GM19328 (cell line): ENCODE measurements at regions not wholly inside any gene's neighbourhood (a gene's known extent, or its start where the extent isn't known, plus 50 kb on each side); places are given as distances from the start of the nearest gene placed in this dataset.

ENCODE experiments used
- ATAC-seq: cut with Tn5 transposase; IDR thresholded peaks from one replicate; pipeline ENCODE4 v1.9.1; 2021; ENCODE audit warnings: mild to moderate bottlenecking, moderate library complexity; ENCODE audit not compliant: unreplicated experiment

DNA sequence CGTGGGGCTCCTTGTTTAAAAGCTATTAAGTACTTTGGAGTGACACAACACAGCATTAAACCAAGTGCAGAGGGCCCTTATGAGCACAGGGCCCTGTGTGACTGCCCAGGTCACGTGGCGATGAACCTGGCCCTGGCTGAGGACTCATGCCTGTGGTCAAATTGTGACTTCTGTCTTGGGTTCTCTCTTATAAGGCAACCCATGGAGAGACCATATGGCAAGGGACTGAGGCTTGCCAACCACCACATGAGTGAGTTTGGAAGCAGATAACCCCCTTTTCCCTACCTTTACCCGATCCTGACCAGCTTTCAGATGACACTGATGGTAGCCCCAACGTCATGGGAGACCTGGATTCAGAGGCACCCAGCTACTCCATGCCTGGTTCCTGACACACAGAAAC is 140.5 kb downstream of the ZBTB18 start:
- ATAC-seq = no peak

GRCh38 chr1:244192325-244192724 is 141.2 kb downstream of the ZBTB18 start:
- ATAC-seq = no peak

GRCh38 chr1:244196571-244197285 is 145.6 kb downstream of the ZBTB18 start:
- no peak for ATAC-seq

- no peak for ATAC-seq
These were observed 146.8 kb downstream of the ZBTB18 start for GRCh38 chr1:244197851-244198375.

GRCh38 chr1:244199902-244200301 is 148.8 kb downstream of the ZBTB18 start:
- ATAC-seq = no peak

DNA sequence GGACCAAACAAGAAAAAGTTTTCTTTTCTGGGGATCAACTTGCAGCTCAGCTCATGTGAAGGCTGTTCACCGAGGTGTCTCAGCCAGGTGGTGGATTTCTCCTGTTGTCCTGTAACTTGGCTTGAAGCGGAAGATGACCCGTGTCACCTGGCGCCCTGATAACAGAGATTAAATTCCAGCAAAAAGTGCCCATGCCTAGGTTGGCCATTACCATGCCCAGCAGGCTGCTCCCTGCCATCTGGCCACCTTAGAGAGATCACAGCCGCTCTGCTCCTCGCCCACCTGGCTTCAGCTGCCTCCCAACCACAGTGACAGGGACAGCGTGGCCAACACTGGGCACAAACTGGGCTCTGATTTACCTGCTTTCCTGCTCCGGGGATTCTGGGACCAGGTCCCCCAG is 149.5 kb downstream of the ZBTB18 start:
- ATAC-seq = no peak

- ATAC-seq = no peak
These were observed 150.7 kb downstream of the ZBTB18 start for GRCh38 chr1:244201750-244202149.

DNA sequence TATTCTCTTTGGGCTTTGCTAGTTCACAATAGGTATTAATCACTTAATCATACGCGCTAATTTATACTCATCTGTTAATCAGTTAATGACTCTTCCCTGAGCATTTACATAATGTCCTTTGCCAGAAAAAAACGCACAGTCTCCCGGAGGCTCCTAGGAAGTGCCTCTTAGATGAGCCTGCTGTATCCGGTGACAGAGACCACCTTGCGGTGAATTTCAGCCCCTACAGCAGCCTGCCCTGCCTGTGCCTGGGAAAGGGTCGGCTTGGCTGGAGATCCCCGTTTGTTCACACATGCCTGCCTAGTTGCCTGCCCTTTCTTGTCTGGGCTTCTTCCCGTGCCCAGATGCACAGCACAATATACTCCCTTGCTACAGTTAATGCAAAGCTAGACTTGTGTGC is 152.9 kb downstream of the ZBTB18 start:
- ATAC-seq = no peak

DNA sequence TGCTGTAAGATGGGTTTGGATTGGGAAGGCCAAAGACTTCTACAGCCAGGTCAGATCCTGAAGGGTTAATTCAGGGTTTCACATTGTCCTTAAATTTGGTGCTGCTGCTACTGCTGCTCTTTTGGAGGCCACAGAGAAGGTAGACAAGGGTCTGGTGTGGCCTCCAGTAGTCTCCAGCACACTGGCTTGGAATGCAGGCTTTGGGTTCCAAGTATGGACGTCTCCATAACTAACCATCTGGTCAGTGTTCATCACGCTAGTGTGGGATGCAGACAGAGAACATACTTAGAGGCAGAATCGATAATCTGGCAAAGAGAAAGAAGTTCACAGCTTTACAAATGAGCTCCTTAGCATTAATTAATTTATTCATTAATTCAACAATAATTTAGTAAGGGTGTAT is 154.1 kb downstream of the ZBTB18 start:
- ATAC-seq = no peak

- ATAC-seq = no peak
These were observed 154.8 kb downstream of the ZBTB18 start for GRCh38 chr1:244205906-244206305.

DNA sequence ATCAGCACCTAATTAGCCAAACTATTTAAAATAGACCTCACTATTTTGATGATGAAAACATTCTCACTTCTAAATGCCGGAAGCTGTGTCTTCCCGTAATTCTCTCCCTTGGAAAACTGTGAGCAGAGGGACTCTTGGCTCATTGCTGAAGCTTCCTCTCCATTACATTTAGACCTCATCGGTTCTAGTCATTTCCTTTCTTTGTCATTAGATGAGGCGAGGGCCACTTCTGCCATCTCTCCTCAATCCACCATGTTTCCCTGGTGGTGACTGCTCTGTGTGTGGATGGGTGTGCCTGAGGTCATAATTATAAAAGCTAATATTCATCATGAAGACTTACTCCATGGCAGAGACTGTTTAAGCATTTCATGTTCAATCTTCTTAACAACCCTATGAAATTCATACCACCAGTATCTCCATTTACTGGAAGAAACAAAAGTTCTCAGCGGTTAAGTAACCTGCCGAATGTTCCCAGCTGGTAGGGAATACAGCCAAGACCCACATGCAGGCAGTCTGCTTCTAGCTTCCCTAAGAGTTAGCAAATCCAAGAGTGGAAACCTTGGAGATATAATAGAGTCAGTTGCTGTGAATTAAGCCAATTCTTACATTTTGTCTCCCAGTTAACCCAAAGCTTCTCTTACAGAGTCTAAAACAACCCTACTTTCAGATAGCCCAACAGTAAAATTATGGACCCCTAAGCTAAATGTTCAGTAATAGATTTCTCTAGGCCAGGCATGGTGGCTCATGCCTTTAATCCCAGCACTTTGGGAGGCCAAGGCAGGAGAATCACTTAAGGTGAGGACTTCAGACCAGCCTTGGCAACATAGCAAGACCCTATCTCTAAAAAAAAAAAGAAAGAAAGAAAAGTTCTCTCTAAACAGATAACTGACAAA is 156.2 kb downstream of the ZBTB18 start:
- ATAC-seq = no peak

DNA sequence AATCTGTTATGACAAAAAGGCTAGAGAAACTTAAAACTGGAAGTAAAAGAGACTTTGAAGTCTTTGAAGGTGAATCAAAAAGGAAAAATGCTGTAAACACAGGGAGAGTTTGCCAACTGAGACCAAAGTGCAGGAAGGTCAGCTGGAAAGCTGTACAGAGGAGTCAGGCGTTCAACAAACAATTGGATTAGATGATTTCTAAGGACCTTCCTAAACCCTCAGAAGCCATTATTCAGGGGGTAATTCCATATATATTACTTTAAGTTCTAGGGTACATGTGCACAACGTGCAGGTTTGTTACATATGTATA is 156.8 kb downstream of the ZBTB18 start:
- no peak for ATAC-seq

DNA sequence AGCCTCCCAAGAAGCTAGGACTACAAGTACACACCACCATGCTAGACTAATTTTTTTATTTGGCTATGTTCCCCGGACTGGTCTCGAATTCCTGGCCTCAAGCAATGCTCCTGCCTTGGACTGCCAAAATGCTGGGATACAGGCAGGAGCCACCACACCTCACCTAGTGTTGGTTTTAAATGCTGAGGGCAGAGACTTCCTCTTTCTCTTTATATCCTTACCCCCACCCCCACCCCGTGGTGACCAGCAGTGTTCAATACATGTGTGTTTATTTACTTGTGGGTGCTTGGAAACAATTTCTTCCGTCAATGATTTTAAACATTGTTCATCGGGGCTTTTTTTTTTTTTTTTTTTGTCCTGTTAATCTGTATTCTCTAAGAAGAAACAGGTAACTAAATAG is 158.9 kb downstream of the ZBTB18 start:
- ATAC-seq = no peak

DNA sequence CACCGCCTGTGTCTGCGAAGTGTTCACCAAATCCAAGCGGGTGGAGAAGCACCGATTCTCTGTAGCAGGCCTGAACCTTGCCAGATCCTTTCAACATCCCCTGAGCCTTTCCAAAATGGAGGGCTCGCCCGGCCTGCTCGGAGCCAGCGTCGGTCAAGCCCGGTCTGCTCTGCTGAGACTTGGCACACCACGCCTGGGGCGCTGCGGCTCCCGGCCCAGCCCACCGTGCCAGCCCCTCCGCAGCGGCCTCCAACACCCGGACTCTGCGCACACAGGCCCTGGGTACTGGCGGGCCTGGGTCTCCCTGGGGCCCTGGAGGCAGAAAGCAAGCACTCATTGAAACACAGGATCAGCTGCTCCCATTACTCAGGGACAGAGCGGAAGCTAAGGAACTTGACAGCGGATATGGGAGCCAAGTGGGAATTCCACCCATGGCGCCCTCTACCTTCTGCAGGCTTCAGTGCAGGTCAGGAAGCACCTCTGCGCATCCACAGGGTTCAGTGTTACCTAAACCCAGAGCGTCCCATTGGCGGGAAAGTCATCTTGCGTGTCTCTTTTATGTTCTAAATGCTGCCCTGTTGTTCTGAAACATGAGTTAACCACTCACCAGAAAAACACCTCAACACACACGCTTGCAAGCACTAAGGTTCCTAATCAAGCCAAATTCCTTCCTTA is 159.9 kb downstream of the ZBTB18 start:
- no peak for ATAC-seq

- no peak for ATAC-seq
These were observed 160.5 kb downstream of the ZBTB18 start for GRCh38 chr1:244211559-244211944.

DNA sequence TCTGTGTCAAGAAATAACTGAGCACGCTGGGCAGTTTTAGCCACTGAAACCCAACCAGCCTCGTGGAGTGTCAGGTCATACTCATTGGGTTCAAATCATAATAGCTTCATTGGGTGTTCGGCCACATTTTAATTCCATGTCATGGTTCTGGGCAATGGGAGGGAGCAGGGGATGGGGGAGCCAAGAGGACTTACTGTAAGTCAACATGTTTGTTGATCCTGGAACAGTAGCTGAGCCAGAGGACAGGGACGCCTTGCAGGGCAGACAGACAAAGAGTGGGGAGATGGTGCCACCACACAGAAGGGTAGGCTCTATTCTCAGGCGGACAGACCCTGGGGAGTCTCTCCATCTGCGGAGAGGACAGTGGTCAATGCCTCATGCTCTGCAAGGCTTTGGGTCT is 161.1 kb downstream of the ZBTB18 start:
- ATAC-seq = no peak

- ATAC-seq = no peak
These were observed 161.9 kb downstream of the ZBTB18 start for GRCh38 chr1:244212797-244213475.

DNA sequence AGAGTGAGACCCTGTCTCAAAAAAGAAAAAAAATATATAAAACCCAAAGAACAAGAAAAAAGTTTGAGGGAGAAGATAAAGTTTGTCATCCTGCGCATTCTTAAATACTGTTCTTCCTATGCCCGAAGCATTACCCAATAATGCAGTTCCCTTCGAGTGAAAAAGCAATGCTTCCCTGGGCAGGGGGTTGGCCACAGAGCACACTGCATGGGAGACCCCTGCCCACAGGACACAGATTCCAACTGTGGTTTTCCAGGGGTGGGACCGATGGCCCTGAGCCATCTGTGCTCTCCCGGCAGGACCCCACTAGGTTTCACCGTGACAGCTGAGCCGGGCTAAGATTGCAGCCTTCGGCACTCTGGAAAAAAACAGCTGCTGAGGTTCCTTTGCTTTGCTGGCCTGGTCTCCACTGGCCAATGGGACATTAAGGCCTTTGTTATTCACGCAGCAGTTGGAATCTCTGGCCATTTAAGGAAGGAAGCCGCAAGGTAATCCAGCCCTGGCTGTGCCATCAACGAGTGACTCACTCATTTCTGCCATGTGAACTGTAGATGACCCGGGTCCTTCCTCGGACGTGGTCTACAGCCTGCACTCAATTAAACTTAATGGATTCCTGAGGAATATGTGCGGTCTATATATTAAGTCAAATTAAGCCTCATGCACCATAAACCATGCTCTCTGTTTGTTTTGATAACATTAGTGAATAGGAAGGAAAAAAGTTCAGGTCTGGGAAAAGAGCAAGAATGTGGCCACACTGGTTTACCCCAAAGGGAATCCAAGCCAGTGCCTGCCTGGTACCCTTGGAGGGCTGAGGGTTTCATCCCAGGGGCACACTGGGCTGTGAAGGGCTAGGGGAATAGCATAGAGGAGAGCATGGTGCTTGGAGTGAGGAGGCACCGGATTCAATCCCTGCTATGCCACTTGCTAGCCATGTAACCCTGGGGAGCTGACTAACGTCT is 163.2 kb downstream of the ZBTB18 start:
- ATAC-seq = no peak

DNA sequence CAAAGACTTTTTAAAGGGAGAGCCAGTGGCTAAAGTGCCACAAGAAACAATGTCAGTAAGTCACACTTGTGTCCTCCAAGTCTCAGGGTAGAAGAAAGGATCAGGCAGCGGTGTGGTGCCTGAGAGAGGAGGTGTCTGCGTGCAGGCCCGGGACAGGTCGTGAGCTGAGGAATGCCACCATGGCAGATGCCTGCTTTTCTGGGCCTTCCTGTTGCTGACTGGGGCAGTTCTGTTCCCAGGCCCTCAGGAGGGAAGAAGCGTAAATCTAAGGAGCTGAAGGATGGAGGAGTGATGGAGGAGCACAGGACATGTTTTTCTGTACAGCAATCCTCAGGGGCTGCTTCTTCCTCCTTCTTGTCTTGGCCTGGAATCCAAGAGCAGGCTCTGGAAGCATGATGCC is 165.8 kb downstream of the ZBTB18 start:
- ATAC-seq = no peak

- no peak for ATAC-seq
These were observed 166.6 kb downstream of the ZBTB18 start for GRCh38 chr1:244217711-244218110.
